ENCODE measurements at regions not wholly inside any gene's neighbourhood (a gene's known extent, or its start where the extent isn't known, plus 50 kb on each side); places are given as distances from the start of the nearest gene placed in this dataset.

GRCh38 chr11:82676483-82677094 lies 57.1 kb downstream of the FAM181B start:
- Histone ChIP-seq H3K4me1 (ENCODE audit: control insufficient read depth, insufficient read depth, low read length) (no peaks in the 10 kb centered on the region), H3K9me3 (ENCODE audit: control insufficient read depth, low read length) (no peaks in the 10 kb centered on the region), H3K36me3 (ENCODE audit: control insufficient read depth, insufficient read depth, low read length) (no peaks in the 10 kb centered on the region), H3K27me3 (ENCODE audit: control insufficient read depth, insufficient read depth, low read length) (no peaks in the 10 kb centered on the region), H3K9ac (ENCODE audit: low read length) (no peak overlapping the region), H3K4me3 (ENCODE audit: low read length) (no peak overlapping the region)

GRCh38 chr11:82675838-82676237 lies 57.8 kb downstream of the FAM181B start:
- no peaks in the 10 kb centered on the region for H3K9me3 ChIP-seq (ENCODE audit: control insufficient read depth, low read length)
- H3K9ac ChIP-seq (ENCODE audit: low read length) = no peak overlapping the region
- H3K27me3 ChIP-seq (ENCODE audit: control insufficient read depth, insufficient read depth, low read length) = no peaks in the 10 kb centered on the region
- H3K4me3 ChIP-seq (ENCODE audit: low read length) = no peak overlapping the region
- H3K4me1 ChIP-seq (ENCODE audit: control insufficient read depth, insufficient read depth, low read length) = no peaks in the 10 kb centered on the region
- no peaks in the 10 kb centered on the region for H3K36me3 ChIP-seq (ENCODE audit: control insufficient read depth, insufficient read depth, low read length)

- Histone ChIP-seq H3K36me3 (ENCODE audit: control insufficient read depth, insufficient read depth, low read length) (no peaks in the 10 kb centered on the region), H3K9ac (ENCODE audit: low read length) (no peak overlapping the region)
Observed at GRCh38 chr11:82673631-82674030, 60.0 kb downstream of the FAM181B start.

GRCh38 chr11:82671451-82671850 lies 62.2 kb downstream of the FAM181B start:
- Histone ChIP-seq H3K36me3 (ENCODE audit: control insufficient read depth, insufficient read depth, low read length) (no peaks in the 10 kb centered on the region), H3K9me3 (ENCODE audit: control insufficient read depth, low read length) (no peaks in the 10 kb centered on the region), H3K4me3 (ENCODE audit: low read length) (no peak overlapping the region), H3K9ac (ENCODE audit: low read length) (no peak overlapping the region), H3K4me1 (ENCODE audit: control insufficient read depth, insufficient read depth, low read length) (no peaks in the 10 kb centered on the region), H3K27me3 (ENCODE audit: control insufficient read depth, insufficient read depth, low read length) (no peaks in the 10 kb centered on the region)

More at GRCh38 chr11:82673631-82674030, 60.0 kb downstream of the FAM181B start:
- H3K9me3 ChIP-seq (ENCODE audit: control insufficient read depth, low read length) = no peaks in the 10 kb centered on the region
- H3K4me3 ChIP-seq (ENCODE audit: low read length) = no peak overlapping the region
- no peaks in the 10 kb centered on the region for H3K27me3 ChIP-seq (ENCODE audit: control insufficient read depth, insufficient read depth, low read length)
- H3K4me1 ChIP-seq (ENCODE audit: control insufficient read depth, insufficient read depth, low read length) = no peaks in the 10 kb centered on the region

- Histone ChIP-seq H3K4me3 (ENCODE audit: low read length) (no peak overlapping the region), H3K27me3 (ENCODE audit: control insufficient read depth, insufficient read depth, low read length) (no peaks in the 10 kb centered on the region)
Observed at GRCh38 chr11:82663535-82663934, 70.1 kb downstream of the FAM181B start.

GRCh38 chr11:82653752-82654151 lies 79.9 kb downstream of the FAM181B start:
- no peaks in the 10 kb centered on the region for H3K27me3 ChIP-seq (ENCODE audit: control insufficient read depth, insufficient read depth, low read length)
- H3K4me1 ChIP-seq (ENCODE audit: control insufficient read depth, insufficient read depth, low read length) = no peaks in the 10 kb centered on the region
- no peak overlapping the region for H3K4me3 ChIP-seq (ENCODE audit: low read length)
- H3K9ac ChIP-seq (ENCODE audit: low read length) = no peak overlapping the region
- no peaks in the 10 kb centered on the region for H3K36me3 ChIP-seq (ENCODE audit: control insufficient read depth, insufficient read depth, low read length)
- H3K9me3 ChIP-seq (ENCODE audit: control insufficient read depth, low read length) = no peaks in the 10 kb centered on the region

More at GRCh38 chr11:82663535-82663934, 70.1 kb downstream of the FAM181B start:
- H3K9ac ChIP-seq (ENCODE audit: low read length) = no peak overlapping the region
- H3K4me1 ChIP-seq (ENCODE audit: control insufficient read depth, insufficient read depth, low read length) = no peaks in the 10 kb centered on the region
- no peaks in the 10 kb centered on the region for H3K9me3 ChIP-seq (ENCODE audit: control insufficient read depth, low read length)
- H3K36me3 ChIP-seq (ENCODE audit: control insufficient read depth, insufficient read depth, low read length) = no peaks in the 10 kb centered on the region

- no peaks in the 10 kb centered on the region for H3K27me3 ChIP-seq (ENCODE audit: control insufficient read depth, insufficient read depth, low read length)
- H3K9ac ChIP-seq (ENCODE audit: low read length) = no peak overlapping the region
- no peaks in the 10 kb centered on the region for H3K4me1 ChIP-seq (ENCODE audit: control insufficient read depth, insufficient read depth, low read length)
- no peak overlapping the region for H3K4me3 ChIP-seq (ENCODE audit: low read length)
- H3K9me3 ChIP-seq (ENCODE audit: control insufficient read depth, low read length) = no peaks in the 10 kb centered on the region
- H3K36me3 ChIP-seq (ENCODE audit: control insufficient read depth, insufficient read depth, low read length) = no peaks in the 10 kb centered on the region
Observed at GRCh38 chr11:82639251-82639650, 94.4 kb downstream of the FAM181B start.

GRCh38 chr11:82636615-82637014 lies 97.0 kb downstream of the FAM181B start:
- Histone ChIP-seq H3K9ac (ENCODE audit: low read length) (no peak overlapping the region), H3K4me1 (ENCODE audit: control insufficient read depth, insufficient read depth, low read length) (no peaks in the 10 kb centered on the region), H3K27me3 (ENCODE audit: control insufficient read depth, insufficient read depth, low read length) (no peaks in the 10 kb centered on the region)

GRCh38 chr11:82634091-82634490 lies 99.6 kb downstream of the FAM181B start:
- Histone ChIP-seq H3K9ac (ENCODE audit: low read length) (no peak overlapping the region), H3K9me3 (ENCODE audit: control insufficient read depth, low read length) (no peaks in the 10 kb centered on the region), H3K4me1 (ENCODE audit: control insufficient read depth, insufficient read depth, low read length) (no peaks in the 10 kb centered on the region), H3K4me3 (ENCODE audit: low read length) (no peak overlapping the region), H3K36me3 (ENCODE audit: control insufficient read depth, insufficient read depth, low read length) (no peaks in the 10 kb centered on the region), H3K27me3 (ENCODE audit: control insufficient read depth, insufficient read depth, low read length) (no peaks in the 10 kb centered on the region)

More at GRCh38 chr11:82636615-82637014, 97.0 kb downstream of the FAM181B start:
- Histone ChIP-seq H3K36me3 (ENCODE audit: control insufficient read depth, insufficient read depth, low read length) (no peaks in the 10 kb centered on the region), H3K9me3 (ENCODE audit: control insufficient read depth, low read length) (no peaks in the 10 kb centered on the region), H3K4me3 (ENCODE audit: low read length) (no peak overlapping the region)

- Histone ChIP-seq H3K4me3 (ENCODE audit: low read length) (no peak overlapping the region), H3K9me3 (ENCODE audit: control insufficient read depth, low read length) (no peaks in the 10 kb centered on the region), H3K9ac (ENCODE audit: low read length) (no peak overlapping the region), H3K36me3 (ENCODE audit: control insufficient read depth, insufficient read depth, low read length) (no peaks in the 10 kb centered on the region), H3K27me3 (ENCODE audit: control insufficient read depth, insufficient read depth, low read length) (no peaks in the 10 kb centered on the region), H3K4me1 (ENCODE audit: control insufficient read depth, insufficient read depth, low read length) (no peaks in the 10 kb centered on the region)
Observed at GRCh38 chr11:82631722-82632630, 101.7 kb downstream of the FAM181B start.

GRCh38 chr11:82610671-82611070 lies 123.0 kb downstream of the FAM181B start:
- Histone ChIP-seq H3K9me3 (ENCODE audit: control insufficient read depth, low read length) (no peaks in the 10 kb centered on the region), H3K9ac (ENCODE audit: low read length) (no peak overlapping the region), H3K36me3 (ENCODE audit: control insufficient read depth, insufficient read depth, low read length) (no peaks in the 10 kb centered on the region), H3K27me3 (ENCODE audit: control insufficient read depth, insufficient read depth, low read length) (no peaks in the 10 kb centered on the region), H3K4me1 (ENCODE audit: control insufficient read depth, insufficient read depth, low read length) (no peaks in the 10 kb centered on the region), H3K4me3 (ENCODE audit: low read length) (no peak overlapping the region)

- no peaks in the 10 kb centered on the region for H3K9me3 ChIP-seq (ENCODE audit: control insufficient read depth, low read length)
- no peak overlapping the region for H3K9ac ChIP-seq (ENCODE audit: low read length)
- no peaks in the 10 kb centered on the region for H3K36me3 ChIP-seq (ENCODE audit: control insufficient read depth, insufficient read depth, low read length)
- no peaks in the 10 kb centered on the region for H3K4me1 ChIP-seq (ENCODE audit: control insufficient read depth, insufficient read depth, low read length)
- H3K27me3 ChIP-seq (ENCODE audit: control insufficient read depth, insufficient read depth, low read length) = no peaks in the 10 kb centered on the region
- no peak overlapping the region for H3K4me3 ChIP-seq (ENCODE audit: low read length)
Observed at GRCh38 chr11:82606738-82607137, 126.9 kb downstream of the FAM181B start.
